Central memory CD8-positive, alpha-beta T cell (primary cell): ENCODE measurements at regions not wholly inside any gene's neighbourhood (a gene's known extent, or its start where the extent isn't known, plus 50 kb on each side); places are given as distances from the start of the nearest gene placed in this dataset.

Source experiments
- ATAC-seq: fragments of 150-1000 bp; cut with Tn5 transposase; replicated peaks from 2 replicates; pipeline ENCODE4 v1.10.0; 2022; ENCODE audit warnings: mild to moderate bottlenecking, moderate FRiP score, moderate number of reproducible peaks; ENCODE audit not compliant: poor library complexity, severe bottlenecking; ENCODE audit errors: extremely low read depth
- DNase-seq, 2 donors: peaks; one replicate each; pipeline ENCODE4 v3.0.0; 2021; ENCODE audit warnings: low spot score in 2 of 2
- H3K27ac Mint-ChIP-seq: one replicate; pipeline ENCODE4 v1.8.0; 2022; ENCODE audit warnings: low read depth, mild to moderate bottlenecking, moderate library complexity, mixed read lengths
- H3K27me3 Mint-ChIP-seq: one replicate; pipeline ENCODE4 v1.8.0; 2022; ENCODE audit warnings: mixed read lengths
- H3K36me3 Mint-ChIP-seq: one replicate; pipeline ENCODE4 v1.8.0; 2022; ENCODE audit warnings: mild to moderate bottlenecking, moderate library complexity, mixed read lengths; ENCODE audit not compliant: insufficient read depth
- H3K4me1 Mint-ChIP-seq: one replicate; pipeline ENCODE4 v1.8.0; 2022; ENCODE audit warnings: mixed read lengths
- H3K4me3 Mint-ChIP-seq: one replicate; pipeline ENCODE4 v1.8.0; 2022; ENCODE audit warnings: mild to moderate bottlenecking, moderate library complexity, mixed read lengths
- H3K9me3 Mint-ChIP-seq: one replicate; pipeline ENCODE4 v1.8.0; 2022; ENCODE audit warnings: mixed read lengths

- Mint-ChIP-seq H3K27me3 (peaks cover 52% of the 10 kb centered on the region), H3K4me1 (no peaks in the 10 kb centered on the region), H3K4me3 (no peak overlapping the region), H3K27ac (no peak overlapping the region), H3K36me3 (no peaks in the 10 kb centered on the region), H3K9me3 (no peaks in the 10 kb centered on the region)
- DNase-seq = no peak
- no peak for ATAC-seq
These were observed 297.6 kb upstream of the C2CD4B start for GRCh38 chr15:62462721-62463120.

- ATAC-seq (no peak), DNase-seq (no peak)
- Mint-ChIP-seq H3K9me3 (no peaks in the 10 kb centered on the region), H3K27ac (no peak overlapping the region), H3K4me3 (no peak overlapping the region), H3K4me1 (no peaks in the 10 kb centered on the region), H3K36me3 (peaks cover 3% of the 10 kb centered on the region), H3K27me3 (peaks cover 52% of the 10 kb centered on the region)
These were observed 299.6 kb upstream of the C2CD4B start for GRCh38 chr15:62464705-62465104.

DNA sequence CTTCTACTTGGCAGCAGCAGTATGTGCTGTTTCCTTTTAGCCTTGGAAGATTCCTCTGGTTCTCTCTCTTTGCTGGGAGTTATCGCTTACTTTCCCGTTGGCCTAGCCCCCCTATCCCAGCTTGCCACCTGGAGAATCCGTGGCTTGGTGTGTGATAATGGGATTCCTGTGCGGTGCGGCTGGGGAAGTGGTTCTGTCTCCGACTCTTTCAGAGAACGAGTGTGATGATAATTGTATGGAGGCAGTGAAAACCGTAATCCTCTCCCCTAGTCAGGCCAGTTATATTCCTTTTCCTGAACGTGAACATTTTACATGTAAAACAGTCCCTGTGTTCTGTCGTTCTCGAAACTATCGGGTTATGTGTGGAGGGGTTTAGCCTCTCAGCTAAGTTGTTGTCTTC is 300.1 kb upstream of the C2CD4B start:
- DNase-seq = no peak
- H3K4me1 Mint-ChIP-seq = no peaks in the 10 kb centered on the region
- H3K4me3 Mint-ChIP-seq = no peak overlapping the region
- no peaks in the 10 kb centered on the region for H3K9me3 Mint-ChIP-seq
- peaks cover 3% of the 10 kb centered on the region for H3K36me3 Mint-ChIP-seq
- no peak overlapping the region for H3K27ac Mint-ChIP-seq
- H3K27me3 Mint-ChIP-seq = peaks cover 52% of the 10 kb centered on the region
- no peak for ATAC-seq

- Mint-ChIP-seq H3K27me3 (peaks cover 29% of the 10 kb centered on the region), H3K4me1 (no peaks in the 10 kb centered on the region), H3K4me3 (no peak overlapping the region), H3K36me3 (peaks cover 3% of the 10 kb centered on the region), H3K27ac (no peak overlapping the region), H3K9me3 (no peaks in the 10 kb centered on the region)
- no peak for ATAC-seq
- no peak for DNase-seq
These were observed 304.4 kb upstream of the C2CD4B start for GRCh38 chr15:62469478-62469873.

GRCh38 chr15:62469874-62470688 is 305.0 kb upstream of the C2CD4B start:
- Mint-ChIP-seq H3K9me3 (no peaks in the 10 kb centered on the region), H3K4me1 (no peaks in the 10 kb centered on the region), H3K27ac (no peak overlapping the region), H3K4me3 (no peak overlapping the region), H3K36me3 (peaks cover 3% of the 10 kb centered on the region), H3K27me3 (peaks cover 23% of the 10 kb centered on the region)
- ATAC-seq (no peak), DNase-seq (no peak)

DNA sequence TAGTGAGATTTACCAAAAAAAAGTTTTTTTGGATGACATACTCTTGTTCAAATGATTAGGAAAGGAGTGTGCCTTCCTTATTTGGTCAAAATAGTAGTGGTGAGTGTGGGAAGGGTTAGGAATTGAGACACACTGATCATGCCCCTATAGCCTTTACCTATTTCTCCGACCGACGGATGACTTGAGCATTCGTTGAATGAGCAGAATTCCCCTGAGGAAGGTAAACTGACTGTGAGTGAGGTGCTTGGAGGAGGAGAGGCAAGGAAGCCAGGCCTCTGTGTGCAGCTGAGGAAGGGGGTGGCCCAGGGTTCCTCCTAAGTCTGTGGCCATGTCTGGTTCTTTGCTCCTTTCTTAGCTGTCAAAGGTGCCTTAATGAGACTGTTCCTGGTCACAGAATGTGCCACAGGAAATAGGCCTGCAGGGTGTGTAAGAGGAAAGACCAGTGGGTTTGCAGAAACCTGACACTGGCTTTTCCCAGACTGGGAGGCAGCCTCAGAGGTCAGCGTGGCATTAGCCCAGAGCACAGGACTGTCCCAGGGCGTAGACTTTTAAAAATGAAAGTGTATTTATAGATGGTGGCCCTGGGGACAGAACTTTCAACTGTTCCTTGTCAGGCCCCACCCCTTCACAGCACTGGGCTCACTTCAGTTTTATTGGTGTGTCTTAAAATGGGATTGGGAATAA is 307.7 kb upstream of the C2CD4B start:
- Mint-ChIP-seq H3K4me1 (no peaks in the 10 kb centered on the region), H3K27me3 (no peaks in the 10 kb centered on the region), H3K27ac (no peak overlapping the region), H3K9me3 (no peaks in the 10 kb centered on the region), H3K36me3 (peaks cover 3% of the 10 kb centered on the region), H3K4me3 (no peak overlapping the region)
- no peak for ATAC-seq
- no peak for DNase-seq

DNA sequence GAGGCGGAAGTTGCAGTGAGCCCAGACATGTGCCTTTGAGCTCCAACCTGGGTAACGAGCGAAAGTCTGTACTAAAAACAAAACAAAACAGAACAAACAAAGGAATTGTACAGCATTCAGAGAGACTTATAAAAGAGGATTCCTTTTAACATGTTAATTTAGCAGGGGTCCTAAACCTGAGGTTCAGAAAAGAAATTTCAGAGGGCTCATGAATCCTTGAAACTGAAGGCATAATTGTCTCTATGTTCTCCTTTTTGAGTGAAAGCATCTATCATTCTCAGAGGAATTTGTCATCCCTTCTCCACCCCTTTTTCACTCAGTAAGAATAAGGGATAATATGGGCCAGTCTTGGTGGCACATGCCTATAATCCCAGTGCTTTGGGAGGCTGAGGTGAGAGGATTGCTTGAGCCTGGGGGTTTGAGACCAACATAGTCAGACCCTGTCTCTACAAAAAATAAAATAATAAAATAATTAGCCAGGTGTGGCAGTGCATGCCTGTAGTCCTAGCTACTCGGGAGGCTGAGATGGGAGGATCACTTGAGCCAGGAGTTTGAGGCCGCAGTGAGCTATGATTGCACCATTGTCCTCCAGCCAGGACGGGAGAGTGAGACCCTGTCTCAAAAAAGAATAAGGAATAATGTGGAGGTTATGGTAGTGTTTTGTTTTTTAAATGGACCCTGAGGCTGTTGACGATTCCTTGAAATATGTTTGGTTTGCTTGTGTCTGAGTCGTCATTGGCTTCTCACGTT is 309.1 kb upstream of the C2CD4B start:
- DNase-seq (no peak), ATAC-seq (no peak)
- Mint-ChIP-seq H3K36me3 (no peaks in the 10 kb centered on the region), H3K4me1 (no peaks in the 10 kb centered on the region), H3K4me3 (no peak overlapping the region), H3K9me3 (no peaks in the 10 kb centered on the region), H3K27me3 (no peaks in the 10 kb centered on the region), H3K27ac (no peak overlapping the region)

DNA sequence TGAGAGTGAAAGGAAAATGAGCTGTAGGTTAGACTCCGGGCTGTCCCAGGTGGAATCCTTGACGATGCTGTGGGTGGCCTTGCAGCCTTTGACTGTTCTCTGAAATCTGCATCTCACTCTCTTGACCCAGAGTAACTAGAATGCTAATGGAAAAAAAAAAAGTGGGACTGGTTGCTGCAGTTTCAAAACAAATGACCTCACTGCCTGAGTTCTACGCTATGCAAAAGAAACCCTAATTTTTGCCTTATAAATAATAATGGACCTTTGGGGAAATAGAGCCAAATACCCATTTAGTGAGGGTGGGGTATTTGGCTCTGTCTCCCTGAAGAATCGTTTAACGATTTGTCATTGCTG is 309.7 kb upstream of the C2CD4B start:
- H3K27ac Mint-ChIP-seq = no peak overlapping the region
- H3K9me3 Mint-ChIP-seq = no peaks in the 10 kb centered on the region
- H3K4me1 Mint-ChIP-seq = no peaks in the 10 kb centered on the region
- H3K36me3 Mint-ChIP-seq = no peaks in the 10 kb centered on the region
- no peak for DNase-seq
- H3K27me3 Mint-ChIP-seq = no peaks in the 10 kb centered on the region
- H3K4me3 Mint-ChIP-seq = no peak overlapping the region
- ATAC-seq = no peak

DNA sequence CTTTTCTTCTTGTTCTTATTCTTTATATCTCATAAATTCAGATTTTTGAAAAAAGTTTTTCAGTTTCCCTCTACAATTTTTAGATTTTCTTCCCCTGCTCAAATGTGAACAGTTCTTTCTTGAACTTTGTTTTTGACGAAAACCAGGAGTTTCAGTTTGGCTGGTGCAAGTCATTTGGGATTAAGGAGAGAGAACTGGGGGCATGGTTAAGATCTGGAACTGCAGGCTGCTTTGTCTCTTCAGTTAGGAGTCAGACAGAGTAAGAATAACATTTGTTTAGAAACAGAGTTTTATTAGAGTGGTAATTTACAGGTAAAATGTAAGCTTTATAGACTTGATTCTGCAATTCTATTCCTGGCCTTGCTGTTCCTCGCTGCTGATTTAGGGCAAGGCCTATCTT is 310.5 kb upstream of the C2CD4B start:
- ATAC-seq (no peak), DNase-seq (no peak)
- H3K4me3 Mint-ChIP-seq = no peak overlapping the region
- no peaks in the 10 kb centered on the region for H3K9me3 Mint-ChIP-seq
- no peaks in the 10 kb centered on the region for H3K4me1 Mint-ChIP-seq
- no peaks in the 10 kb centered on the region for H3K36me3 Mint-ChIP-seq
- H3K27ac Mint-ChIP-seq = no peak overlapping the region
- H3K27me3 Mint-ChIP-seq = peaks cover 2% of the 10 kb centered on the region

DNA sequence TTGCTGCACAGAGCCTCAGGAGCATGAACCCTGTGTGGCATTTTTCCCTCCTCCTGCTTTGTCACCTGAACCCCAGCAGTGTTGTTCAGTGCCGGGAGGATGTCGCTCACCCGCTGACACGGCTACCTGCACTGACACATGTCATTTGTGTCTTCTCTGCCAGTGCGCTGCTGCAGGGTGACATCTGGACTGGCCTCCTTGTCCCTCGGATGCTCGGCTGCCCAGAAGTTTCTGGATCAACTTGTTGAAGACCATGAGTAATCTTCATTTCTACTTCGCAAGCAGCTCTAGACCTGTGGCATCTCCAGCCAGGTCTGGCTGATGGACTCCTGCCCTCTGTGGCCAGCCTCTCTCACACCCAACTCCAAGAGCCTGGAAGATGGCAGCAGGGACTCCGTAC is 311.1 kb upstream of the C2CD4B start:
- Mint-ChIP-seq H3K27ac (no peak overlapping the region), H3K4me1 (no peaks in the 10 kb centered on the region), H3K36me3 (no peaks in the 10 kb centered on the region), H3K27me3 (peaks cover 8% of the 10 kb centered on the region), H3K4me3 (no peak overlapping the region), H3K9me3 (no peaks in the 10 kb centered on the region)
- DNase-seq (no peak), ATAC-seq (no peak)

DNA sequence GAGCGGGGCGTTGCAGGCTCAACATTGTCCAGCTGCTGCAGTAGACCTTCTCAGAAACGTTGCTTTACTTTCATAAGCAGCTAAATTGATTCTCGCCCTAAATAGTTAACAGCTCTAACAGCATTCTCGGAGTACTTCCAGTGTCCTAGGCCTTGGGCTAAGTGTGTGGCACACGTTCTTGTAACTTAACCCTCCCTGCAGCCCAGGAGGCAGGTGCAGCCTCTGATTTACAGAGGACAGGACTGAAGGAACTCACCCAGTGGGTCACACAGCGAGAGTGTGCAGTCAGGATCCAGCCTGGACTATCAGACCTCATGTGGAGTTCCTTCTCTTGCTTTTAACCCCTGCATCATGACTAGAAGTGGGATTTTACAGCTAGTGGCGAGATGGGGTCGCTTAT is 312.8 kb upstream of the C2CD4B start:
- H3K27me3 Mint-ChIP-seq = peaks cover 11% of the 10 kb centered on the region
- H3K4me3 Mint-ChIP-seq = no peak overlapping the region
- H3K36me3 Mint-ChIP-seq = no peaks in the 10 kb centered on the region
- no peaks in the 10 kb centered on the region for H3K9me3 Mint-ChIP-seq
- H3K27ac Mint-ChIP-seq = no peak overlapping the region
- DNase-seq = no peak
- ATAC-seq = no peak
- H3K4me1 Mint-ChIP-seq = no peaks in the 10 kb centered on the region

GRCh38 chr15:62482785-62483429 is 317.8 kb upstream of the C2CD4B start:
- Mint-ChIP-seq H3K36me3 (no peaks in the 10 kb centered on the region), H3K27ac (no peak overlapping the region), H3K9me3 (no peaks in the 10 kb centered on the region), H3K27me3 (peaks cover 55% of the 10 kb centered on the region), H3K4me1 (no peaks in the 10 kb centered on the region), H3K4me3 (no peak overlapping the region)
- ATAC-seq (no peak), DNase-seq (no peak)
